Glutamatergic neuron (in vitro differentiated cells): ENCODE measurements at regions not wholly inside any gene's neighbourhood (a gene's known extent, or its start where the extent isn't known, plus 50 kb on each side); places are given as distances from the start of the nearest gene placed in this dataset.
A peak's percentile ranks its signal among the peaks of the same experiment; 100 is the strongest.

Experiments
- DNase-seq: peaks from one replicate; pipeline ENCODE4 v3.0.0; 2022
- H3K27ac Mint-ChIP-seq: one replicate; pipeline ENCODE4 v1.8.0; 2020; ENCODE audit warnings: mild to moderate bottlenecking, mixed read lengths, inconsistent platforms; ENCODE audit not compliant: unreplicated experiment
- H3K27me3 Mint-ChIP-seq: one replicate; pipeline ENCODE4 v1.8.0; 2020; ENCODE audit warnings: mild to moderate bottlenecking, moderate library complexity, mixed read lengths, inconsistent platforms; ENCODE audit not compliant: unreplicated experiment
- H3K36me3 Mint-ChIP-seq: one replicate; pipeline ENCODE4 v1.8.0; 2020; ENCODE audit warnings: mild to moderate bottlenecking, mixed read lengths, inconsistent platforms; ENCODE audit not compliant: unreplicated experiment
- H3K4me1 Mint-ChIP-seq: one replicate; pipeline ENCODE4 v1.8.0; 2020; ENCODE audit warnings: mild to moderate bottlenecking, low read depth, mixed read lengths, inconsistent platforms; ENCODE audit not compliant: unreplicated experiment
- H3K4me3 Mint-ChIP-seq: one replicate; pipeline ENCODE4 v1.8.0; 2020; ENCODE audit warnings: mild to moderate bottlenecking, mixed read lengths, inconsistent platforms; ENCODE audit not compliant: unreplicated experiment
- H3K9me3 Mint-ChIP-seq: one replicate; pipeline ENCODE4 v1.8.0; 2020; ENCODE audit warnings: mild to moderate bottlenecking, moderate library complexity, mixed read lengths, inconsistent platforms; ENCODE audit not compliant: unreplicated experiment
- TF ChIP-seq, protein P1 (sequence below): fragments of 200-600 bp; sonication (generic); IDR thresholded peaks from one replicate; pipeline ENCODE4 v1.5.0; 2021; ENCODE audit not compliant: partially characterized antibody, unreplicated experiment

DNA sequence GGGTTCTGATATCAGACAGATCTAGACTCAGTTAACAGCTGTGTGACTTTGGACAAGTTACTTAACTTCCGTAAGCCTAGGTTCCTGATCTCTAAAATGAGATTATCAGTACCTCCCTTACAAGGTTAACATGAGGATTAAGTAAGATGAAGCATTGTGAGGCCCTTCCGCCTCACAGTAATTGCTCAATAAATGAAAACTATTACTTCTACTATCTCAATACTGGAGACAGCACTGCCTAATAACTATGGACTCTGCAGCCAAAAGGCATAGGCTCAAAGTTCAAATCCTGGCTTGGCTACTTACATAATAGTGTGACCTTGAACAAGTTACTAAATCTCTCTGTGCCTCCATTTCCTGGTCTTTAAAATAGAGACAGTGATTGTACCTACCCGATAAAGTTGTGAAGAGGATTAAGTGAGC lies 82.0 kb upstream of the ATP11B start:
- H3K4me1 Mint-ChIP-seq, result no peaks in the 10 kb centered on the region
- H3K27me3 Mint-ChIP-seq, result no peaks in the 10 kb centered on the region
- no peak overlapping the region for H3K27ac Mint-ChIP-seq
- no peak overlapping the region for H3K4me3 Mint-ChIP-seq
- no peak for DNase-seq
- TF ChIP-seq, protein P1, sequence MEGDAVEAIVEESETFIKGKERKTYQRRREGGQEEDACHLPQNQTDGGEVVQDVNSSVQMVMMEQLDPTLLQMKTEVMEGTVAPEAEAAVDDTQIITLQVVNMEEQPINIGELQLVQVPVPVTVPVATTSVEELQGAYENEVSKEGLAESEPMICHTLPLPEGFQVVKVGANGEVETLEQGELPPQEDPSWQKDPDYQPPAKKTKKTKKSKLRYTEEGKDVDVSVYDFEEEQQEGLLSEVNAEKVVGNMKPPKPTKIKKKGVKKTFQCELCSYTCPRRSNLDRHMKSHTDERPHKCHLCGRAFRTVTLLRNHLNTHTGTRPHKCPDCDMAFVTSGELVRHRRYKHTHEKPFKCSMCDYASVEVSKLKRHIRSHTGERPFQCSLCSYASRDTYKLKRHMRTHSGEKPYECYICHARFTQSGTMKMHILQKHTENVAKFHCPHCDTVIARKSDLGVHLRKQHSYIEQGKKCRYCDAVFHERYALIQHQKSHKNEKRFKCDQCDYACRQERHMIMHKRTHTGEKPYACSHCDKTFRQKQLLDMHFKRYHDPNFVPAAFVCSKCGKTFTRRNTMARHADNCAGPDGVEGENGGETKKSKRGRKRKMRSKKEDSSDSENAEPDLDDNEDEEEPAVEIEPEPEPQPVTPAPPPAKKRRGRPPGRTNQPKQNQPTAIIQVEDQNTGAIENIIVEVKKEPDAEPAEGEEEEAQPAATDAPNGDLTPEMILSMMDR, result no peak
- H3K36me3 Mint-ChIP-seq, result no peaks in the 10 kb centered on the region
- H3K9me3 Mint-ChIP-seq, result no peaks in the 10 kb centered on the region

DNA sequence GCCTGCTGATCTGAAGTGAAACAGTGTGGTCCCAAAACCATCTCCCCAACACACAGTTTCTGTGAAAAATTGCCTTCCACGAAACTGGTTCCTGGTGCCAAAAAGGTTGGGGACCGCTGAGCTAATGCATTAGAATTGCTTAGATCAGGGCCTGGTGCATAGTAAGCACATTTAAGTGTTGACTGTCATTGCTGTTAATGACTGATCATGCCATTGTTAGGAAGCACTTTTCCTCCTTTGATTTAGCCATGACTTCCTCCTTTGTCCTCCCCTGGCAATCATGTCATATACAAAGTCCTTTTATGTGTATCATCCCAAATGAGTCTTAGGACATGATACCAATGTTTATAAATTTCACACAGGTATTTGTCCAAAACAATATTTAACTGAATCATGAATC lies 81.5 kb upstream of the ATP11B start:
- DNase-seq, result no peak
- no peaks in the 10 kb centered on the region for H3K36me3 Mint-ChIP-seq
- no peaks in the 10 kb centered on the region for H3K4me1 Mint-ChIP-seq
- H3K4me3 Mint-ChIP-seq, result no peak overlapping the region
- no peaks in the 10 kb centered on the region for H3K27me3 Mint-ChIP-seq
- H3K27ac Mint-ChIP-seq, result no peak overlapping the region
- H3K9me3 Mint-ChIP-seq, result no peaks in the 10 kb centered on the region
- TF ChIP-seq, protein P1, result no peak

DNA sequence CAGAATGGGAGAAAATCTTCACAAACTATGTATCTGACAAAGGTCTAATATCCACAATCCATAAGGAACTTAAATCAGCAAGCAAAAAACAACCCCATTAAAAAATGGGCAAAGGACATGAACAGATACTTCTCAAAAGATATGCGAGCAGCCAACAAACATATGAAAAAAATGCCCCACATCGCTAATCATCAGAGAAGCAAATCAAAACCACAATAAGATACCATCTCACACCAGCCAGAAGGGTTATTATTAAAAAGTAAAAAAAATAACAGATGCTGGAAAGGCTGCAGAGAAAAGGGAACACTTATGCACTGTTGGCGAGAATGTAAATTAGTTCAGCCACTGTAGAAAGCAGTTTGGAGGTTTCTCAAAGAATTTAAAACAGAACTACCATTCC lies 80.2 kb upstream of the ATP11B start:
- Mint-ChIP-seq H3K36me3 (no peaks in the 10 kb centered on the region), H3K4me1 (no peaks in the 10 kb centered on the region), H3K27ac (no peak overlapping the region), H3K4me3 (no peak overlapping the region), H3K27me3 (no peaks in the 10 kb centered on the region), H3K9me3 (no peaks in the 10 kb centered on the region)
- DNase-seq, result no peak
- TF ChIP-seq, protein P1, result no peak

DNA sequence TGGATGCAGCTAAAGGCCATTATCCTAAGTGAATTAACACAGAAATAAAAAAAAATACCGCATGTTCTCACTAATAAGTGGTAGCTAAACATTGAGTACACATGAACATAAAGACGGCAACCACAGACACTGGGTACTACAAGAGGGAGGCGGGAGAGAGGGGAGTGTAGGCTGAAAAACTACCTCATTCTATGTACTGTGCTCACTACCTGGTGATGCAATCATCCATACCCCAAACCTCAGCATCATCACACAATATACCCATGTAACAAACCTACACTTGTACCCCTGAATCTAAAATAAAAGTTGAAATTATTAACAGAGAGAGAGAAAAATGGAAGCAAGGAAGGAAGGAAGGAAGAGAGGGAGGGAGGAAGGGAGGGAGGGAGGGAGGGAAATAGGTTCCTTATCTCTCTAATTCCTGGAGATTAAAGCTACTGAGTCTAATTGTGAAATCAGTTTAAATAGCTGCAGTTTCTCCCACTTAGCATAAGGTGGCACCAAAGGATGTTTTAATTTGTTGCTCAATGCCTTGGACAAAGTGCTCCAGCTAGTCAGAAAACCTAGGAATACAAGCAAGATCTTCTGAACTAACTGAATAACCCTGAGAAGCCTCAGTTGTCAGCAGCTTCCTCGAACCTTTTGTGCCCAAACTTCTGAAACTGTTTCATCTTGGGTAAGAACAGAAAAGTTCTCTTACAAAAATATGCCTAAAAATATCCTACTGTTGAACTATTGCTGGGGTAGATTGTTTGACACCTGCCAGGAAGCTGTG lies 79.4 kb upstream of the ATP11B start:
- DNase-seq, result no peak
- Mint-ChIP-seq H3K27ac (no peak overlapping the region), H3K9me3 (no peaks in the 10 kb centered on the region), H3K4me3 (no peak overlapping the region), H3K4me1 (no peaks in the 10 kb centered on the region), H3K36me3 (no peaks in the 10 kb centered on the region), H3K27me3 (no peaks in the 10 kb centered on the region)
- TF ChIP-seq, protein P1, result peak; percentile 45

DNA sequence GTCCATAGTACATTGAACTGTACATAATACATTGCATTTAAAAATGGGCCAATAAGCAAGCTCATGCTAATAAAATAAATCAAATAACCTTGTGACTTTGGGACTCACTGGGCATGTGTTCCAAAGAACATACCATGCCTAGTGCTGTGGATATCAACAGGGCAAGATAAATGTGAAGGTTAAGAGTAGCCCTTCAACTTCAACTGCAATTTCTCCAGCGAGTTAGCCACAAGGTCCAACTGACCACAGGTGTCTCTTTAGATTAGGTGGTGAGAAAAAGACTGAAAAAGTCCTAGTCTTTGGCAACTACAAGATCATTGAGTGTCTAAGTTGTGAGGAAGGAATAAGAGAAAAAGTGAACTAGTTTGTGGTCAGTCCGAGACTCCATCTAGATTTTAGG lies 78.3 kb upstream of the ATP11B start:
- TF ChIP-seq, protein P1, result no peak
- H3K4me3 Mint-ChIP-seq, result no peak overlapping the region
- H3K27me3 Mint-ChIP-seq, result no peaks in the 10 kb centered on the region
- H3K27ac Mint-ChIP-seq, result no peak overlapping the region
- H3K9me3 Mint-ChIP-seq, result no peaks in the 10 kb centered on the region
- H3K36me3 Mint-ChIP-seq, result no peaks in the 10 kb centered on the region
- DNase-seq, result no peak
- H3K4me1 Mint-ChIP-seq, result no peaks in the 10 kb centered on the region
